Spleen (tissue), 11 donors: ENCODE measurements at regions not wholly inside any gene's neighbourhood (a gene's known extent, or its start where the extent isn't known, plus 50 kb on each side); places are given as distances from the start of the nearest gene placed in this dataset.

Experiments
- DNase-seq: peaks from one replicate; pipeline ENCODE4 v3.0.0-alpha.2; 2020
- H3K27ac ChIP-seq, 8 donors: fragments of 200-600 bp; sonication (generic) in 7 of 8; 1 replicate in 4 of 8; 2 replicates in 4 of 8; pipeline versions ENCODE4 v1.5.0 to v1.8.0; 2016 to 2021; ENCODE audit warnings: inconsistent platforms in 4 of 8, mild to moderate bottlenecking in 4 of 8, moderate library complexity in 1 of 8
- H3K27me3 ChIP-seq, 7 donors: fragments of 200-600 bp; sonication (generic) in 6 of 7; replicated peaks in 1 of 7; 1 replicate in 4 of 7; 2 replicates in 3 of 7; pipeline versions ENCODE4 v1.5.0 to v1.8.0; 2016 to 2021; ENCODE audit warnings: inconsistent platforms in 3 of 7, mild to moderate bottlenecking in 1 of 7
- H3K36me3 ChIP-seq, 6 donors: fragments of 200-600 bp; sonication (generic) in 5 of 6; 1 replicate in 4 of 6; 2 replicates in 2 of 6; pipeline versions ENCODE4 v1.5.0 to v1.8.0; 2016 to 2021; ENCODE audit warnings: inconsistent platforms in 2 of 6
- H3K4me1 ChIP-seq, 6 donors: fragments of 200-600 bp; sonication (generic) in 5 of 6; 1 replicate in 3 of 6; 2 replicates in 3 of 6; pipeline versions ENCODE4 v1.5.0 to v1.8.0; 2016 to 2021; ENCODE audit warnings: inconsistent platforms in 3 of 6
- H3K4me3 ChIP-seq, 8 donors: fragments of 200-600 bp; sonication (generic) in 7 of 8; 1 replicate in 4 of 8; 2 replicates in 4 of 8; pipeline versions ENCODE4 v1.5.0 to v1.8.0; 2016 to 2021; ENCODE audit warnings: inconsistent platforms in 4 of 8, mild to moderate bottlenecking in 4 of 8, moderate library complexity in 2 of 8
- H3K9me3 ChIP-seq, 8 donors: fragments of 200-600 bp; sonication (generic) in 7 of 8; 1 replicate in 4 of 8; 2 replicates in 4 of 8; pipeline versions ENCODE4 v1.5.0 to v1.8.0; 2016 to 2021; ENCODE audit warnings: inconsistent platforms in 4 of 8
- CTCF ChIP-seq, 11 experiments: fragments of 200-600 bp in 7 of 11; fragments of 450-650 bp in 4 of 11; sonication (generic) in 4 of 11; IDR thresholded peaks in 8 of 11; conservative IDR thresholded peaks in 3 of 11; 1 replicate in 7 of 11; 2 replicates in 4 of 11; pipeline versions ENCODE4 v1.4.0 to v1.8.0; 2016 to 2021; ENCODE audit warnings: antibody characterized with exemption in 11 of 11, inconsistent platforms in 4 of 11, mild to moderate bottlenecking in 1 of 11
- POLR2A ChIP-seq, 3 donors: fragments of 450-650 bp; IDR thresholded peaks; one replicate each; pipeline ENCODE4 v1.5.1; 2017; ENCODE audit warnings: antibody characterized with exemption in 3 of 3, mild to moderate bottlenecking in 1 of 3
- POLR2AphosphoS5 ChIP-seq, 3 donors: sonication (generic); formaldehyde crosslinking; IDR thresholded peaks; one replicate each; pipeline ENCODE4 v1.5.1; 2017; ENCODE audit warnings: antibody characterized with exemption in 3 of 3
- WGBS, 5 donors: extraction: QIAGEN DNeasy Blood & Tissue Kit in 3 of 5; methylation state at CpG; one replicate each; pipeline versions ENCODE4 v1.1.5 to v1.1.7; 2013 to 2018; 5-methylcytosine and 5-hydroxymethylcytosine counted together
- intact Hi-C: fragments of 100-400 bp; cut with DNase I; formaldehyde crosslinking; loops from one replicate; pipeline ENCODE4 v1.15.0; 2023; ENCODE audit warnings: low total_unique reads
- donor health status: healthy with polysubstance abuse.
- donor health status: DM: no; HTN: no; CAD: no; lungs with moderate emphysema.
- donor health status: DM: no; HTN: no; CAD: no.
- donor health status: Bipolar disorder and iron deficiency.
- donor health status: healthy.
- donor health status: DM: no; HTN: no; CAD: no.
- donor health status: DM: yes; HTN: yes; CAD: no.

DNA sequence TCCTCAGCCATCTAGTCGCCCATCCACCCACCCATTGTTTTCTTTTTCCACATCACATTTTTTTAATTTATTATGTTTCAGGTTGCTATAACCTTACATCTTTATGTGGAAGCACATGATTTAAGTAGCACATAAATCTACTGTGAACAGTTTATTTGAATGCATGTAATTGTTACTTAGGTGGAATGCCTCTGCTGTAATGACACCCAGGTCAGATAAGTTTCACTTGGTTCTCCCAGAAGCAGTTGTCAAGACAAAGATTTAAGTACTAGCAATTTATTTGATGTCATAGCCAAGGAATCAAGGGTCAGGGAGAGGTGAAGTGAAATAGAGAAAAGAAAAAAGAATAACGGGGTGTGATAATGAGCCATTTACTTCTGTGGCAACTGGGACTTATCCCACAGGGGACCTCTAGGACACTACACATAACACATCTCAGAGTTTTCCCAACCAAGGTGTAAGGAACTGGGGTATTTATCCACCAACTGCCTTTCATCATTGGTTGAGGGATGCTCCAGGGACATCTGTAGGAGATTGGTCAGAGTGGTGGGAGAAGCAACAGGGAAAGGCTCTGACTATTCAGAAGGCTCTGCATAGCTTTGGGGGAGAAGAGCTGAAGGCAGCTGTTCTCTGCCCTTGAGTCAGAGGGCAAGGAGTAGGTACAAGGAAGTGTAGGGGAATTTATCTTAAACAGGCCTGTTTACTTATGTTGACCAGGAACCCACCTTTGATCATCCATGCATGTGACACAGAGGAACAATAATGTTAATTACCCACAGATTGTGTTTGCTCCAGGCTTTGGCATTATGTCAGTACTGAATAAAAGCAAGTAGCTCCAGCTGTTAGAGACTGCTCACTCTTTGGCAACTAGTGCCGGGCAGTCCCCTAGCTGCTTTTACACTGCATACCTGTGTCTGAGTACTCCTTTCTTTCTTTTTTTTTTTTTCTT is 94.8 kb downstream of the CD200R1L start:
- WGBS, 5 donors: 80 to 88% (median 84%) methylated on average over 3 of the region's 3 CpGs
- intact Hi-C loops: no loop called here
- Histone ChIP-seq H3K36me3 (no peaks in the 10 kb centered on the region), H3K27ac (no peak overlapping the region), H3K27me3 (no peaks in the 10 kb centered on the region), H3K4me1 (no peaks in the 10 kb centered on the region), H3K9me3 (peaks cover 0 to 22% (median 14%) of the 10 kb centered on the region in 8 donors), H3K4me3 (no peak overlapping the region)
- DNase-seq: no peak
- no peak for TF ChIP-seq POLR2AphosphoS5 (IDR thresholded peaks at IDR 0.05)
- no peak for TF ChIP-seq CTCF (IDR thresholded peaks at IDR 0.05 in 8 of 11, conservative IDR thresholded peaks at IDR 0.05 in 3 of 11)
- TF ChIP-seq POLR2A (IDR thresholded peaks at IDR 0.05): no peak

- H3K36me3 ChIP-seq: no peaks in the 10 kb centered on the region
- H3K4me1 ChIP-seq: no peaks in the 10 kb centered on the region
- 45 to 88% (median 72%) methylated on average over 1 of the region's 1 CpG for WGBS, 5 donors
- H3K9me3 ChIP-seq: peaks cover 0 to 14% (median 6%) of the 10 kb centered on the region in 8 donors
- H3K27me3 ChIP-seq: no peaks in the 10 kb centered on the region
- intact Hi-C loops: no loop called here
- DNase-seq: no peak
- no peak overlapping the region for H3K27ac ChIP-seq
- no peak for TF ChIP-seq POLR2A (IDR thresholded peaks at IDR 0.05)
- no peak for TF ChIP-seq POLR2AphosphoS5 (IDR thresholded peaks at IDR 0.05)
- TF ChIP-seq CTCF (IDR thresholded peaks at IDR 0.05 in 8 of 11, conservative IDR thresholded peaks at IDR 0.05 in 3 of 11): no peak
- H3K4me3 ChIP-seq: no peak overlapping the region
Observed at GRCh38 chr3:112751061-112751460, 95.6 kb downstream of the CD200R1L start.

- Histone ChIP-seq H3K9me3 (no peaks in the 10 kb centered on the region), H3K27me3 (no peaks in the 10 kb centered on the region), H3K4me1 (no peaks in the 10 kb centered on the region), H3K4me3 (no peak overlapping the region), H3K36me3 (no peaks in the 10 kb centered on the region), H3K27ac (no peak overlapping the region)
- DNase-seq: no peak
- 76 to 82% (median 81%) methylated on average over 3 of the region's 3 CpGs for WGBS, 5 donors
- TF ChIP-seq POLR2A (IDR thresholded peaks at IDR 0.05) (no peak), CTCF (IDR thresholded peaks at IDR 0.05 in 8 of 11, conservative IDR thresholded peaks at IDR 0.05 in 3 of 11) (no peak), POLR2AphosphoS5 (IDR thresholded peaks at IDR 0.05) (no peak)
- intact Hi-C loops: no loop called here
Observed at GRCh38 chr3:112747624-112748023, 99.0 kb downstream of the CD200R1L start.

- DNase-seq: no peak
- Histone ChIP-seq H3K4me3 (no peak overlapping the region), H3K4me1 (peaks cover 0 to under 1% (median 0%) of the 10 kb centered on the region in 6 donors), H3K27me3 (no peaks in the 10 kb centered on the region), H3K27ac (no peak overlapping the region), H3K9me3 (no peaks in the 10 kb centered on the region), H3K36me3 (no peaks in the 10 kb centered on the region)
- 67 to 82% (median 76%) methylated on average over 6 of the region's 6 CpGs for WGBS, 5 donors
- intact Hi-C loops: no loop called here
- TF ChIP-seq POLR2AphosphoS5 (IDR thresholded peaks at IDR 0.05): no peak
- no peak for TF ChIP-seq CTCF (IDR thresholded peaks at IDR 0.05 in 8 of 11, conservative IDR thresholded peaks at IDR 0.05 in 3 of 11)
- TF ChIP-seq POLR2A (IDR thresholded peaks at IDR 0.05): no peak
Observed at GRCh38 chr3:112746675-112747280, 99.9 kb downstream of the CD200R1L start.
